ENCODE measurements at regions not wholly inside any gene's neighbourhood (a gene's known extent, or its start where the extent isn't known, plus 50 kb on each side); places are given as distances from the start of the nearest gene placed in this dataset.

DNA sequence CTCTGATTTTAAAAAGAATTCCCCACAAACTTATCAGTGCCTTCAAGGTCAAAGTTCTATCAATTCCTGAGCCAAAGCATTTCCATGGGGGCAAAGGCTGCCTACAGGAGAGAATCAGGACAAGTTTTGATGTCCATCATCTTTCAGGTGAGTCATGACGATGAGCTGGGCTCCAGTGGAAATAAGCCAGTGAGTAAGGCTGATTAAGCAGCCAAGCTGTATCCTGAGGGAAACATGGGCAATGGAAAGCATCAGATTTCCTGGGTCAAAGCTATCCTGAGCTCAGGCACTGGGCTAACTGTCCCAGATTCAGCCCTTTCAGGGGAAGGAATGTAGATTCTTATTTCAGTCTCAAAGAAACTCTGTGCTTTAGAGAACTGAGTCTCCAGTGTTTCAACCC, 377.4 kb downstream of the CD109 start:
- TF ChIP-seq, protein P1, sequence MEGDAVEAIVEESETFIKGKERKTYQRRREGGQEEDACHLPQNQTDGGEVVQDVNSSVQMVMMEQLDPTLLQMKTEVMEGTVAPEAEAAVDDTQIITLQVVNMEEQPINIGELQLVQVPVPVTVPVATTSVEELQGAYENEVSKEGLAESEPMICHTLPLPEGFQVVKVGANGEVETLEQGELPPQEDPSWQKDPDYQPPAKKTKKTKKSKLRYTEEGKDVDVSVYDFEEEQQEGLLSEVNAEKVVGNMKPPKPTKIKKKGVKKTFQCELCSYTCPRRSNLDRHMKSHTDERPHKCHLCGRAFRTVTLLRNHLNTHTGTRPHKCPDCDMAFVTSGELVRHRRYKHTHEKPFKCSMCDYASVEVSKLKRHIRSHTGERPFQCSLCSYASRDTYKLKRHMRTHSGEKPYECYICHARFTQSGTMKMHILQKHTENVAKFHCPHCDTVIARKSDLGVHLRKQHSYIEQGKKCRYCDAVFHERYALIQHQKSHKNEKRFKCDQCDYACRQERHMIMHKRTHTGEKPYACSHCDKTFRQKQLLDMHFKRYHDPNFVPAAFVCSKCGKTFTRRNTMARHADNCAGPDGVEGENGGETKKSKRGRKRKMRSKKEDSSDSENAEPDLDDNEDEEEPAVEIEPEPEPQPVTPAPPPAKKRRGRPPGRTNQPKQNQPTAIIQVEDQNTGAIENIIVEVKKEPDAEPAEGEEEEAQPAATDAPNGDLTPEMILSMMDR (conservative IDR thresholded peaks at IDR 0.05; ENCODE audit: low read depth, low read length): no peak
- no peak overlapping the region for H3K4me3 ChIP-seq (ENCODE audit: low read depth, low read length)
- peak; percentile 49 for DNase-seq (ENCODE audit: low read depth)

DNA sequence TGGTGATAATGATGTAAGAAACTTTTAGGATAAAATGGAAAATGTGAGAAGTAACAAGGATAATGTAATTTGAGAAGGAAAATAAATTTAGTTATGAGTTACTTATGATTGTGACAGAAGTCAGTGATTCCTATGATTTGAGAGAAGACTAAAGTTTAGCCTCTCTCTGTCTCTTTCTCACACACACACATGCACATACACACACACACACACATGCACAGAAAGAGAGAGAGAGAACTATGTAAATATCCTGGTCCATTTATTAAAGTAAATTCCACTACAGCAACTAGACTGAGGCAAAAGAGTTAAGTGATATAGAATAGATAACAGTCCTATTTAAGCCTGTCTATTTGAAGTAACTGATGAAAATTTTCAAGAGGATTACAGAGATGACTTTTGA, 375.2 kb downstream of the CD109 start:
- no peak overlapping the region for H3K4me3 ChIP-seq (ENCODE audit: low read depth, low read length)
- peak; percentile 37 for DNase-seq (ENCODE audit: low read depth)
- TF ChIP-seq, protein P1 (conservative IDR thresholded peaks at IDR 0.05; ENCODE audit: low read depth, low read length): no peak

DNA sequence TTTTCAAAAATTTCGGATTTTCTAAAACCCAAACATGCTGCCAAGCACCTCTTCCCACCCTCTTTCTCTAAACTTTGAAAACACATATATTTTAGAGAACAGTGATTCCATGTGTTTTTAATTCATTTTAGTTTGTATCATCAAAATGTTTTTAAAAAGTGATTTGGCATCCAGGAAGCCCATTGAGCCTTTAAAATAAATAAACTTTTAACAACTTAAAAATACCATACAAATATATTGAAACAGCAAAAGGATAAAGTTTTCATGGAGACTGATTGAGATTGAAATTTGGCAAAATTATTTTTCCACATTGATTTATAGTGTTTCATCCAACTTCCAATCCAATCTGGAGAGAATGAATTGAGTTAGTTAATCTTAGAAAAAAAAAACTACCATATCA, 374.7 kb downstream of the CD109 start:
- TF ChIP-seq, protein P1 (conservative IDR thresholded peaks at IDR 0.05; ENCODE audit: low read depth, low read length): no peak
- DNase-seq (ENCODE audit: low read depth): no peak
- H3K4me3 ChIP-seq (ENCODE audit: low read depth, low read length): no peak overlapping the region

DNA sequence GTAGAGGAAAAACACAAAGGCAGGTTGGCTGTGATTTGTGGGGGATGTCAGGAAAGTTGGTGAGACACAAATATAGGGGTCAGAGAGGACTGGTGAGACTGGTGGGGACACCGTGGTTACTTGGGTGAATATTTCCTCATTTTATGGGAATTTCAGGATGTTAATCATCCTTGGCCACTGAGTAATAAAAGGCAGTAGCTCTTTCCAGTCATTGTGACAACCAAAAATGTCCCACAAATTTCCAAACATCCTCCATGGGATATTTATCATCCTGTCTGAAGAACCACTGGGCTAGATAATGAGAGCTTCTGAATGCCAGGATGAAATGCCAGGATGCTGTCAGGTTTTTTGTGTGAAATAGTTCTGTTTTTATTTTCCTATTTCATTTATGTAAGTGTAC, 374.1 kb downstream of the CD109 start:
- no peak for DNase-seq (ENCODE audit: low read depth)
- TF ChIP-seq, protein P1 (conservative IDR thresholded peaks at IDR 0.05; ENCODE audit: low read depth, low read length): no peak
- no peak overlapping the region for H3K4me3 ChIP-seq (ENCODE audit: low read depth, low read length)

DNA sequence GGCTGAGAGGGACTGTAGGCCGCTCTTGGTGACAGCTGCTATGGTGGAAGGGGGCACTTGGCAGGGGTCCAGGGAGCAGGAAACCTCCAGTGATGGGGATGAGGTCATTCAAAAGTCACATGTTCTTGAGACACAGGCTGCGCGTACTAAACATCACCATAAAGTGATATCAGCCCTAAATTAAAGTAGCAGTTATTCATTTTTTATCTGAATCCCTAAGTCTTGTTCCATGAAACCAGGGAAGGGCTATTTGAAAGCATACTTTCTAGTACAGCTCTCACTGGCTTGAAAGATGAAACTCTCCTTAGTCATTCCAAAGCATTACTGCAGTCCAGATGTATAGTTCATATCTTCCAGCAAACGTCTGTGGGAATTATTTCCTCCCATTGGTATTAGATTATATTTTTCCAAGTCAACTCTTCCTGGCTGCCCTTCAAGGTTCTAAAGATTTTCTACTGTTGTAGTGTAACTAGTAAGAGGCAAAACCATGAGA, 373.1 kb downstream of the CD109 start:
- TF ChIP-seq, protein P1 (conservative IDR thresholded peaks at IDR 0.05; ENCODE audit: low read depth, low read length): no peak
- DNase-seq (ENCODE audit: low read depth): peak; percentile 71

DNA sequence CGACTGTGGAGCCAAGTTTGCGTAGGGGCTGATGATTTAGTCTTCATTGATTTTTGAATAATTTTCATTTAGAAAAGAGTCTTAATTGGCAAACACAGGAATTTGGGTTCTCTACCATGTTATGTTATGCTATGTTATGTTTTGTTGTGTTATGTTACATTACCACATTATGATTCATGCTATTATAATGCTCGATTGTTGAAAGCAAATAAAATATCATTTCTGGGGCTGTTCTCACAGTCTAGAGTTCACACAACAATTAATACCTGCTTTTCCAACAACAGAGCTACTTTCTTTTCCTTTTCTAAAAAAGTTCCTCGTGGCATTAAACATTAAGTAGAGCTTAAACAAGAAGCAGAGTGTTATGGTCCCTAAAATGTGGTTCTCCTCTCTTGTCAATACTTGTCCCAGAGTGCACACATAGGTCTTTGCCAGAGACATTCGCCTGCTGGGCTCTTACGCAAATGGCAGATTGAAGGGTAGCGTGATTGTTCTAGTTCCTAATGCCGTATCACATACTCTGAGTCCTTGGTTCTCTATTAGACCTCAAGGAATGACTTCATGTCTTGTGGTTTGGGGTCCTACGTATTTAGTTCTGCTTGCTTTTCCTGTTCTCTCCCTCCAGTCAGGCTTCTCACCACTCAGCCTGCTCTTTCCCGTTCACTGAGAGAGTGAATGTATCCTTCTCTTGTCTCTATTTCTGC, 370.3 kb downstream of the CD109 start:
- no peak overlapping the region for H3K4me3 ChIP-seq (ENCODE audit: low read depth, low read length)
- DNase-seq (ENCODE audit: low read depth): peak; percentile 97
- TF ChIP-seq, protein P1 (conservative IDR thresholded peaks at IDR 0.05; ENCODE audit: low read depth, low read length): no peak

More for the DNA sequence above, 373.1 kb downstream of the CD109 start:
- H3K4me3 ChIP-seq (ENCODE audit: low read depth, low read length): no peak overlapping the region

DNA sequence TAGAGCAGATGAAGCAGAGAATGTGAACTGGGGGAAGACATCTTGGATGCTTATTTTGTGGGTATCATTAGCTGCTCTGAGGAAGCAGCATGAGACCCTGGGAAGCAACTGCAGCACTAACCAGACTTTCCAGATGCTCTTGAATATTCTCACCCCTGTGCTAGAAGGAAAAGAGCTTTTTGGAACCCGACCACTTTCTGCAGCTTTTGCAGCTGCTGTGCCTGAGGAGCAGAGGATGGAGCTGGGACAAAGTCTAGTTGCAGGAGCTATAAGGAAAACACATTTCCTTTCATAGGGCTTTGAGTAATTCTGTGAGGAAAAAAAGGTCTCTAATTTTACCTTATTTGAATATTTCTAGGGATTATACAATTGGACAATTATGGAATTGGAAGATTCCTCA, 369.7 kb downstream of the CD109 start:
- no peak overlapping the region for H3K4me3 ChIP-seq (ENCODE audit: low read depth, low read length)
- peak; percentile 11 for DNase-seq (ENCODE audit: low read depth)
- TF ChIP-seq, protein P1 (conservative IDR thresholded peaks at IDR 0.05; ENCODE audit: low read depth, low read length): no peak
